Astrocyte (in vitro differentiated cells and primary cell): ENCODE measurements at regions not wholly inside any gene's neighbourhood (a gene's known extent, or its start where the extent isn't known, plus 50 kb on each side); places are given as distances from the start of the nearest gene placed in this dataset.

Source experiments
- EZH2 ChIP-seq: IDR thresholded peaks from 2 replicates; pipeline ENCODE4 v1.6.1; 2012; ENCODE audit warnings: mild to moderate bottlenecking, low read length, inconsistent platforms; ENCODE audit not compliant: insufficient read depth
- TF ChIP-seq, protein P1 (sequence below): IDR thresholded peaks from 2 replicates; pipeline ENCODE4 v1.5.1; 2011; ENCODE audit warnings: low read depth, mild to moderate bottlenecking, inconsistent platforms, low read length, moderate library complexity; ENCODE audit not compliant: insufficient read depth

DNA sequence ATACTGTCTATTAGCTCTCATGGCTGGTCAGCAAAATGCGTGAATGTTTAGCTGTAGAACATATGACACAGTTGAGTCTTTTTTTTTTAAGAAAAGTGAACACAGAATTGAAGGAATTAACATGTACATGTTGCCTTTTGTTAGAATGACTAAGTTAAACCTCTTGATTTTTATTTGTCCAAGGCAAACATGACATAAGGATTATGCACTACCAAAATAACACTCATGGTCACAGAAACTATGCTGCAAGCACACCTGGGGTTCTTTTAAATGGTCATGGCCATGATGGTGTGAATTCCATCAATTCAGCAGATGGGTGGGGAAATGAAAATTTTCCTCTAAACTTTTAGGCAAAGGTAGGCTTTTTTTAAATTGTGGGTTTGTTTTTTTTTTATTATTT, 80.1 kb upstream of the CXCL13 start:
- no peak for TF ChIP-seq EZH2
- TF ChIP-seq, protein P1, sequence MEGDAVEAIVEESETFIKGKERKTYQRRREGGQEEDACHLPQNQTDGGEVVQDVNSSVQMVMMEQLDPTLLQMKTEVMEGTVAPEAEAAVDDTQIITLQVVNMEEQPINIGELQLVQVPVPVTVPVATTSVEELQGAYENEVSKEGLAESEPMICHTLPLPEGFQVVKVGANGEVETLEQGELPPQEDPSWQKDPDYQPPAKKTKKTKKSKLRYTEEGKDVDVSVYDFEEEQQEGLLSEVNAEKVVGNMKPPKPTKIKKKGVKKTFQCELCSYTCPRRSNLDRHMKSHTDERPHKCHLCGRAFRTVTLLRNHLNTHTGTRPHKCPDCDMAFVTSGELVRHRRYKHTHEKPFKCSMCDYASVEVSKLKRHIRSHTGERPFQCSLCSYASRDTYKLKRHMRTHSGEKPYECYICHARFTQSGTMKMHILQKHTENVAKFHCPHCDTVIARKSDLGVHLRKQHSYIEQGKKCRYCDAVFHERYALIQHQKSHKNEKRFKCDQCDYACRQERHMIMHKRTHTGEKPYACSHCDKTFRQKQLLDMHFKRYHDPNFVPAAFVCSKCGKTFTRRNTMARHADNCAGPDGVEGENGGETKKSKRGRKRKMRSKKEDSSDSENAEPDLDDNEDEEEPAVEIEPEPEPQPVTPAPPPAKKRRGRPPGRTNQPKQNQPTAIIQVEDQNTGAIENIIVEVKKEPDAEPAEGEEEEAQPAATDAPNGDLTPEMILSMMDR: no peak
